ENCODE measurements at regions not wholly inside any gene's neighbourhood (a gene's known extent, or its start where the extent isn't known, plus 50 kb on each side); places are given as distances from the start of the nearest gene placed in this dataset.

DNA sequence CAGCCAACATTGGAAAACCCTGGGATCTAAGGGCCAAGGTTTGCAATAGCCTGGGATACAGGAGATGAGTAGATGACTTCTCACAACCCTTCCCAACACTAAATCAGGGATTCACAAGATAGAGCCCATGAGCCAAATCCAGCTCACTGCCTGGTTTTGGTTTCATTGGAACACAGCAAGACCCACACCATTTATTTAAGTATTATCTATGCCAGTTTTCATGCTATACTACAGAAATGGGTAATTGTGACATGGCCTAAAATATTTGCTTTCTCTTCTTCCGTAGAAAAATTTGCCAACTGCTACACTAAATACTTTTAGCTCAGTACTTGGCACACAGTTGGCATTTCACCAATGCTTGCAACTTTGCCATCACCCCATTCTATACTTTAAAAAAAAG, 132.0 kb upstream of the LMCD1 start:
- TF ChIP-seq POLR2A (IDR thresholded peaks at IDR 0.05) (no peak), EP300 (IDR thresholded peaks at IDR 0.05) (no peak), POLR2AphosphoS5 (IDR thresholded peaks at IDR 0.05) (no peak)
- TF ChIP-seq, protein P1, sequence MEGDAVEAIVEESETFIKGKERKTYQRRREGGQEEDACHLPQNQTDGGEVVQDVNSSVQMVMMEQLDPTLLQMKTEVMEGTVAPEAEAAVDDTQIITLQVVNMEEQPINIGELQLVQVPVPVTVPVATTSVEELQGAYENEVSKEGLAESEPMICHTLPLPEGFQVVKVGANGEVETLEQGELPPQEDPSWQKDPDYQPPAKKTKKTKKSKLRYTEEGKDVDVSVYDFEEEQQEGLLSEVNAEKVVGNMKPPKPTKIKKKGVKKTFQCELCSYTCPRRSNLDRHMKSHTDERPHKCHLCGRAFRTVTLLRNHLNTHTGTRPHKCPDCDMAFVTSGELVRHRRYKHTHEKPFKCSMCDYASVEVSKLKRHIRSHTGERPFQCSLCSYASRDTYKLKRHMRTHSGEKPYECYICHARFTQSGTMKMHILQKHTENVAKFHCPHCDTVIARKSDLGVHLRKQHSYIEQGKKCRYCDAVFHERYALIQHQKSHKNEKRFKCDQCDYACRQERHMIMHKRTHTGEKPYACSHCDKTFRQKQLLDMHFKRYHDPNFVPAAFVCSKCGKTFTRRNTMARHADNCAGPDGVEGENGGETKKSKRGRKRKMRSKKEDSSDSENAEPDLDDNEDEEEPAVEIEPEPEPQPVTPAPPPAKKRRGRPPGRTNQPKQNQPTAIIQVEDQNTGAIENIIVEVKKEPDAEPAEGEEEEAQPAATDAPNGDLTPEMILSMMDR (IDR thresholded peaks at IDR 0.05), result no peak

All from upper lobe of left lung (tissue), 4 donors.